HG03066 (cell line): ENCODE measurements at regions not wholly inside any gene's neighbourhood (a gene's known extent, or its start where the extent isn't known, plus 50 kb on each side); places are given as distances from the start of the nearest gene placed in this dataset.

ENCODE experiments used
- ATAC-seq: cut with Tn5 transposase; IDR thresholded peaks from one replicate; pipeline ENCODE4 v1.9.1; 2021; ENCODE audit warnings: low read depth; ENCODE audit not compliant: unreplicated experiment

- ATAC-seq: no peak
These were observed 71.6 kb upstream of the LEF1 start for GRCh38 chr4:108240366-108240765.

GRCh38 chr4:108237693-108238092 is 69.0 kb upstream of the LEF1 start:
- ATAC-seq: no peak

GRCh38 chr4:108236264-108236663 is 67.5 kb upstream of the LEF1 start:
- ATAC-seq: no peak

GRCh38 chr4:108227923-108228322 is 59.2 kb upstream of the LEF1 start:
- no peak for ATAC-seq

GRCh38 chr4:108224611-108225053 is 55.9 kb upstream of the LEF1 start:
- ATAC-seq: no peak

- ATAC-seq: no peak
These were observed 54.6 kb upstream of the LEF1 start for GRCh38 chr4:108223313-108223712.

GRCh38 chr4:108219998-108220397 is 51.3 kb upstream of the LEF1 start:
- no peak for ATAC-seq
